Gastrocnemius medialis (tissue), 4 donors: ENCODE measurements at regions not wholly inside any gene's neighbourhood (a gene's known extent, or its start where the extent isn't known, plus 50 kb on each side); places are given as distances from the start of the nearest gene placed in this dataset.

Experiments
- CTCF ChIP-seq, 5 experiments: fragments of 450-650 bp in 3 of 5; fragments of 200-600 bp in 2 of 5; sonication (generic) in 2 of 5; IDR thresholded peaks in 4 of 5; conservative IDR thresholded peaks in 1 of 5; 1 replicate in 4 of 5; 2 replicates in 1 of 5; pipeline ENCODE4 v1.5.1; 2016 to 2019; ENCODE audit warnings: antibody characterized with exemption in 5 of 5, mild to moderate bottlenecking in 3 of 5, moderate library complexity in 3 of 5
- POLR2A ChIP-seq, 2 donors: fragments of 450-650 bp; IDR thresholded peaks; one replicate each; pipeline ENCODE4 v1.6.1; 2017; ENCODE audit warnings: antibody characterized with exemption in 2 of 2, mild to moderate bottlenecking in 2 of 2, moderate library complexity in 2 of 2

GRCh38 chr18:27848336-27848735 lies 328.6 kb downstream of the CDH2 start:
- no peak for TF ChIP-seq CTCF (IDR thresholded peaks at IDR 0.05 in 4 of 5, conservative IDR thresholded peaks at IDR 0.05 in 1 of 5)
- no peak for TF ChIP-seq POLR2A (IDR thresholded peaks at IDR 0.05)
